Mammary epithelial cell (primary cell): ENCODE measurements at regions not wholly inside any gene's neighbourhood (a gene's known extent, or its start where the extent isn't known, plus 50 kb on each side); places are given as distances from the start of the nearest gene placed in this dataset.

Experiments used
- CTCF ChIP-seq, 2 donors: IDR thresholded peaks in 1 of 2; conservative IDR thresholded peaks in 1 of 2; 2 replicates each; pipeline ENCODE4 v1.5.1; 2011 to 2012; ENCODE audit warnings: inconsistent platforms in 2 of 2, low read length in 2 of 2, mild to moderate bottlenecking in 2 of 2, control low read depth in 1 of 2, low read depth in 1 of 2; ENCODE audit not compliant: insufficient read depth in 1 of 2; ENCODE audit errors: extremely low read depth in 1 of 2
- EZH2 ChIP-seq: IDR thresholded peaks from 2 replicates; pipeline ENCODE4 v1.6.1; 2012; ENCODE audit warnings: low read length, inconsistent platforms, borderline replicate concordance

- TF ChIP-seq CTCF (conservative IDR thresholded peaks at IDR 0.05 in 1 of 2, IDR thresholded peaks at IDR 0.05 in 1 of 2; ENCODE audit: extremely low read depth in 1 of 2, insufficient read depth in 1 of 2, low read depth in 1 of 2, low read length in 2 of 2): no peak
- TF ChIP-seq EZH2: no peak
Observed at GRCh38 chr14:56005191-56006053, 112.8 kb upstream of the PELI2 start.
